Medulla oblongata (tissue), 1 donor: ENCODE measurements at regions not wholly inside any gene's neighbourhood (a gene's known extent, or its start where the extent isn't known, plus 50 kb on each side); places are given as distances from the start of the nearest gene placed in this dataset.

Source experiments
- DNase-seq: peaks from one replicate; pipeline ENCODE4 v3.0.0-alpha.2; 2015; ENCODE audit errors: extremely low spot score

- no peak for DNase-seq
Measured at GRCh38 chr3:59446775-59447465, 397.1 kb upstream of the CFAP20DC start.

GRCh38 chr3:59444676-59445075 lies 394.9 kb upstream of the CFAP20DC start:
- no peak for DNase-seq

- DNase-seq: no peak
Measured at GRCh38 chr3:59444294-59444671, 394.5 kb upstream of the CFAP20DC start.

GRCh38 chr3:59443618-59444293 lies 393.9 kb upstream of the CFAP20DC start:
- DNase-seq: no peak

GRCh38 chr3:59442046-59442445 lies 392.2 kb upstream of the CFAP20DC start:
- DNase-seq: no peak

DNA sequence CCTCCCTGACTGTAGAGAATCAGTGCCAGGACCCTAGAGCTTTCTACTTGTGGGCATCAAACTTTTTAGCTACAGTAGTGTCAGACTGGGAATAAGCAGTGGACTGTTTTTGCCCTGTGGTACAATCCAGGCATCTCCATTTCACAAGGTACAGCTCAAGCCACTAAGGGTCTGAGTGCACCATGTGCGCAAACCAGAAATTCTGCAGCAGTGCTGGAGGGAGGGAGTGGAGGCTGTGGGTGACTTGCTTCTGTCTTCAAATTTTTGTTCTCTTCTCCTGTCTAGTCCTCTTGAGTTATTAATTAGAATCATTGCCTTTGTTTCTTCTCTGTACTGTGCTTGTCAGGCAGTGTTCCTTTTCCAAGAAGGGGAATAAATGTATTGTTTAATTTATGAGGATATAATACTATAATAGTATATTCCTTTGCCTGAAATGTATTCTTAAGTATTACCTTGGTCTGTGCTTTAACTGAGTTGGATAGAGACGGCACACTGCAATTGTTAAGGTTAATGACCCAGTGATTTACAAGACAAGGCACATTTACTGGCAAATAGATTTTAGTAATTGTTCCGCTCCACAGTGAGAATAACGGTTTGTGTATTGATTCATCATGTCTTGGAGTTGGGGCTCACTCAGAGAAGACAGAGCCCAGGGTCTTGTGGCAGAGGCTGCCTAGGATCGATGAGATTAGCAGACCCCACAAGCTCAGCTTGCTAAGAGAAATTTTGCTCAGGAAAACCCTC lies 390.6 kb upstream of the CFAP20DC start:
- DNase-seq: no peak

DNA sequence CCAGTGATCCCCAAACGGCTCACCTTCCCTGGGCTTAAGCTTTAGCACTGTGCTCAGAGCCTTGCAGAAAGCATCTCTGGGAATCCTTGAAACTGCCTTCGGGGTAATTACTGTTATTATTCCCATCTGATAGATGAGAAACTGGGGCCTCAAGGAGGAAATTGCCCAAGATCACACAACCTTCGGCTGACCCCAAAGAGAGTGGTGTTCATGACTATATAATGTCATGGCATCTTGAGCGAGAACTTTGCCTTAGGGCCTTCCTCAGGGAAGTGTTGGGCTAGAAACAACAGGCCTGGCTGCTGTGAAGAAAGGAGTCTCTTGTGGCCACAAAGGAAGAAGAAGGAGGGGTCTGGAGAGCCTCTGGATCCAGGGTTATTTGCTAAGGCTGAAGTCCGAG lies 388.7 kb upstream of the CFAP20DC start:
- no peak for DNase-seq

DNA sequence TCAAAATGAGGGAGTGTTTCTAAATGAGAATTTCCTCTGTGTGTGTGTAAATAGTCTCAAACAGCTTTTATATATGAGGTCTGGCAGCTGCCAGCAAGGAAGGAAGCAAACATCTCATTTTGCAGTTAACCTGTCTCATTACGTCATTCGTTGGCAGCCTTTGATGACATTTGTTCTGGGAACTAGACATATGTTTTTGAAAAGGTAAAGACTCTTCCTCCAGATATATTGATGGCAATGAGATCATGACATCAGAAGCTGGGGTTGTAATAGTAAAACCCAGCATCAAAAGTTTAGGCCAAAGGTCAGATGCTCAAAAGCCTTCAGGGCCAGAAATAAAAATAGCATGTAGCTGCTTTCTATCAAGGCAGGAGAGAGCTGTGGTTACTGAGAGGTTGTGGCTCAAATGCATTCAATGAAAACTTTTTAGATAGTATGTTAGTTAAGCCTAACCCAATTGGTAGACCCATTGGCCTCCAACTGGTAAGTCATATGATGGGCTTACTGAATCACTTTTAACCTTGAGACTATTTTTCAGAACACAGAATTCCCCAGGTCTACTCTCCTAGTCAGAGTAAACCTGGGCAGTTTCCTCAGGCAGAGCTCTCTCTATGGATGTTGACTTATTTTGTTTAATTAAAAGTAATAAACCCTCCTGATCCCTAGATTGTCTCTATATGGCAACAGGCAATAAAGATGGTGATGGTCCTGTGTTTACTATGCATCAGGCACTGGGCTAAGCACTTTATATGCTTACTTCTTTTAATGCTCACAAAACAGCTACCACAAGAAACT lies 386.5 kb upstream of the CFAP20DC start:
- DNase-seq: no peak

GRCh38 chr3:59433546-59433945 lies 383.7 kb upstream of the CFAP20DC start:
- no peak for DNase-seq

DNA sequence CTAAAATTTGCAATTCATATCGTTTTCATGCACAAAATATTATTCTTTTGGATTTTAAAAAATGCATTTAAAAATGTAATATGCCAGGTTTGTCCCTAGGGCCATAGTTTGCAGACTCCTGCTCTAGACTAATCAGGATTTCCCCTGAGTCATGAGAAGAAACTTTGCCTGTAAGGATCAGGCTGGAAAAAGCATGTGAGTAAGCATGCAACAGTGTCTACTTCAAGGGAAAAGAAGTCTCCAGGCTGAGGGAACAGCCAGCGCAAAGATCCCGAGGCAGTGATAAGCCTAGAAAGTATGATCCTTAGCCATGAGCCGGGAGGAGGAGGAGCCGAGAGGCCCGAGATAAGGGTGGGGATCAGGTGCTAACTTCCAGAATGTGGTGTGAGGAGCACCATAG lies 382.8 kb upstream of the CFAP20DC start:
- DNase-seq: no peak

GRCh38 chr3:59430341-59430740 lies 380.5 kb upstream of the CFAP20DC start:
- DNase-seq: no peak

DNA sequence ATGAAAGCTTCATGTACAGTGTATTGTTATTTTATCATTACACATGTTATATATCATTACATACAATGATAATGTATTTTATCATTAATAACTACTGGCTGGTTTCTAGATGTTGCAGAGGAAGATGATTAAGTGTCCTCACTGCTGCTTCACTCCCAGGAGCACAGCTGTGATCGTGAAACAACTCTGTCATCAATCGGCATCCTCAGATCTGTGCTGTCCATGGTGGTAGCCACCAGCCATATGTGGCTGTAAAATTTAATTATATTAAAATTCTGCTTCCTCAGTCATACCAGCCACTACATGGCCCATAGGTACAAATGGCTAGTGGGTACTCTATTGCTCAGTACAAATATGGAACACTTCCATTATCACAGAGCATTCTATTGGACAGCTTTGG lies 379.4 kb upstream of the CFAP20DC start:
- no peak for DNase-seq

- no peak for DNase-seq
Measured at GRCh38 chr3:59426821-59427565, 377.2 kb upstream of the CFAP20DC start.

- no peak for DNase-seq
Measured at GRCh38 chr3:59425942-59426341, 376.1 kb upstream of the CFAP20DC start.

- no peak for DNase-seq
Measured at GRCh38 chr3:59425371-59425770, 375.5 kb upstream of the CFAP20DC start.

- DNase-seq: no peak
Measured at GRCh38 chr3:59424268-59425010, 374.6 kb upstream of the CFAP20DC start.

DNA sequence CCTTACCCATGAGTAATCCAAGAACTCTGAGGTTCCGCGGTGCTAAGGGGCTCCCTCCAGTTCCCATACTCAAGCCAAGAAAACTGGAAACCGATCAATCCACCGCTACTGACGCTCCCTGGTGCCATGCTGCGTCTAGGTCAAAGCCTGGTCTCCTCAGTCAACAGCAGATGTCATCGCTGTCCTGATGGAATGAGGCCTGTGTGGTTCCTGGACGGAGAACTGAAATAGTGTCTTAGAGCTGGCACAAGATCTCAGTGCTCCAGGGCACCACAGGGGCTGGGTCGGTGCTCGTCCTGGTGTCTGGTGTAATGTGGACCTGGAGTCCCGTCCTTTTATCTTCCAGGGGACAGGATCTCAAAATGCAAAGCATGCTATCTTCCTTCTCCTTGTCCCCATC lies 373.9 kb upstream of the CFAP20DC start:
- DNase-seq: no peak

GRCh38 chr3:59422312-59422711 lies 372.5 kb upstream of the CFAP20DC start:
- DNase-seq: no peak

- DNase-seq: no peak
Measured at GRCh38 chr3:59418836-59419235, 369.0 kb upstream of the CFAP20DC start.

DNA sequence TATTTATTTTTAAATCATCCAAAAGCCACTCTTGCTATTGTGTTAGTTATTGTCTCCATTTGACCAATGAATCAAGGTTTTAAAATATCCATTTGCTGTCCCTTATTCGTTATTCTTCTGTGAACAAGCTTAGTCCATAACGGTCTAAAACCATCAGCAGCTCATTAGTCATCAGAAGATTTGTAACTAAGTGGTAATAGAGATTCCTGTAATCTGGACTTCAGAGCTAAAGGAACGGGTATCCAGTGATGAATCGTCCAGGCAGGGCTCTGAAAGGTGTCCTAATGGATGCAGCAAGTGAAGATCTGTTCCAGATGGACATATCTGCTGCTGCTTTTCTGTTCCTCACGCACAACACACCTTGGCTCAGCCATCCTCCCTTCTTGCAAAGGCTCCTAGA lies 362.7 kb upstream of the CFAP20DC start:
- DNase-seq: no peak

DNA sequence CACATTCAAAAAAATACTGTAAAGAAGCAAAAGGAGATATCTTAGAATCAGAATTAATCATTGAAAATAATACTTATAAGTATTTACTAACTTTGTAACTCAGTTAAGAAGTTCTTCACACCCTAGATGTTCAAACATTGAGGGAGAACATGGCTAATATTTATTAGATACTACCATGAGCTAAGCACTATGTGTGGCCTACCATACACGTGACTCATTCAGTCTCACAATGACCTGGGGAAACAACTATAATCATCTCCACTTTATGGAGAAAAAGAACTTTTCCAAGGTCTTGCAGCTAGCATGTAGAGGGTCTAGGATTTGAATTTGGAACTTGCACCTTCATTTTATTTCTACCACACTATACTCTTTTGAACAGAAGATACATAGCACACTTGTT lies 361.9 kb upstream of the CFAP20DC start:
- no peak for DNase-seq
